DND-41 (cell line): ENCODE measurements at regions not wholly inside any gene's neighbourhood (a gene's known extent, or its start where the extent isn't known, plus 50 kb on each side); places are given as distances from the start of the nearest gene placed in this dataset.

ENCODE experiments used
- ATAC-seq: fragments of 200-7000 bp; cut with Tn5 transposase; 3 replicates; pipeline ENCODE4 v1.9.1; 2021; ENCODE audit warnings: low read depth; ENCODE audit not compliant: insufficient read depth
- DNase-seq: peaks from one replicate; pipeline ENCODE4 v3.0.0-alpha.2; 2020
- H2AFZ ChIP-seq: 2 replicates; pipeline ENCODE4 v1.6.0; 2012; ENCODE audit warnings: low read depth, low read length
- H3K27ac ChIP-seq: 2 replicates; pipeline ENCODE4 v1.5.1; 2012; ENCODE audit warnings: low read length, inconsistent platforms
- H3K27me3 ChIP-seq: fragments of 200-600 bp; sonication (generic); 2 replicates; pipeline ENCODE4 v1.6.0; 2012; ENCODE audit warnings: low read length, mild to moderate bottlenecking, inconsistent platforms; ENCODE audit not compliant: insufficient read depth, poor library complexity
- H3K36me3 ChIP-seq: 2 replicates; pipeline ENCODE4 v1.5.1; 2012; ENCODE audit warnings: low read length, inconsistent platforms; ENCODE audit not compliant: insufficient read depth
- H3K4me1 ChIP-seq: 2 replicates; pipeline ENCODE4 v1.5.1; 2012; ENCODE audit warnings: mild to moderate bottlenecking, low read length; ENCODE audit not compliant: insufficient read depth
- H3K4me2 ChIP-seq: 2 replicates; pipeline ENCODE4 v1.6.0; 2012; ENCODE audit warnings: mild to moderate bottlenecking, moderate library complexity, low read length, inconsistent platforms; ENCODE audit not compliant: insufficient read depth
- H3K4me3 ChIP-seq, 2 experiments: fragments of 200-600 bp in 1 of 2; shearing (Covaris generic) in 1 of 2; 2 replicates each; pipeline ENCODE4 v1.5.1; 2012 to 2016; ENCODE audit warnings: inconsistent platforms in 2 of 2, low read length in 2 of 2, mild to moderate bottlenecking in 2 of 2, low read depth in 1 of 2, moderate library complexity in 1 of 2
- H3K79me2 ChIP-seq: 2 replicates; pipeline ENCODE4 v1.6.0; 2012; ENCODE audit warnings: low read length, inconsistent platforms; ENCODE audit not compliant: insufficient read depth
- H3K9ac ChIP-seq: 2 replicates; pipeline ENCODE4 v1.6.0; 2012; ENCODE audit warnings: low read depth, mild to moderate bottlenecking, inconsistent platforms, low read length, moderate library complexity
- H3K9me3 ChIP-seq: 2 replicates; pipeline ENCODE4 v1.5.1; 2012; ENCODE audit warnings: low read length, moderate library complexity, mild to moderate bottlenecking, inconsistent platforms; ENCODE audit not compliant: insufficient read depth, severe bottlenecking
- H4K20me1 ChIP-seq: 2 replicates; pipeline ENCODE4 v1.6.0; 2012; ENCODE audit warnings: low read length; ENCODE audit not compliant: insufficient read depth
- CTCF ChIP-seq: IDR thresholded peaks from 2 replicates; pipeline ENCODE4 v1.5.1; 2012; ENCODE audit warnings: borderline replicate concordance, low read length, moderate library complexity, mild to moderate bottlenecking; ENCODE audit not compliant: poor library complexity, severe bottlenecking; ENCODE audit errors: extremely low read depth
- EZH2 ChIP-seq: IDR thresholded peaks from 3 replicates; pipeline ENCODE4 v1.6.1; 2012; ENCODE audit warnings: borderline replicate concordance, low read depth, mild to moderate bottlenecking, moderate library complexity, low read length, inconsistent platforms; ENCODE audit not compliant: severe bottlenecking

DNA sequence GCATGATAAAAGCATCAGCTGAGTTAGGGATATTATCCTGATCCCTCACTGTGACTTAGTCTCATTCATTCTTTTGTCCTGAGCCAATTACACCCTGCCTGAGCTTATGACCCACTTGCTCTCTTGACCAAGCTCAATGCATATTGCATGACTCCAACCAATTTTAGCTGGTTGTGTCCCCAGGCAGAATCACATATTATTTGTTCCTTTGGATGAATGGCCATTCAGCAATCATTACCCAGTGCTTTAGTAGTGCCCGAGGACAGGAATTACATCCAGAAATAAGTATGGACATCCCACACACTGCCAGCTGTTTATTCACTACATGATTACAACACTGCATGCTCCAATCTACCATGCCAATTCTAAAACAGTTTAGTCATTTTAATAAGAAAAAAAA lies 322.5 kb downstream of the ZBBX start:
- Histone ChIP-seq H3K9me3 (peaks cover 7% of the 10 kb centered on the region), H3K27me3 (no peaks in the 10 kb centered on the region), H3K4me1 (no peaks in the 10 kb centered on the region), H3K4me3 (no peak overlapping the region), H3K4me2 (no peak overlapping the region), H3K27ac (no peak overlapping the region), H3K36me3 (no peaks in the 10 kb centered on the region), H3K79me2 (no peaks in the 10 kb centered on the region), H4K20me1 (no peaks in the 10 kb centered on the region), H2AFZ (no peak overlapping the region), H3K9ac (no peak overlapping the region)
- TF ChIP-seq CTCF, result no peak
- no peak for TF ChIP-seq EZH2
- DNase-seq, result no peak
- ATAC-seq, result no peak

GRCh38 chr3:167054926-167055325 lies 325.2 kb downstream of the ZBBX start:
- Histone ChIP-seq H3K4me2 (no peak overlapping the region), H3K9me3 (peaks cover 7% of the 10 kb centered on the region), H3K9ac (no peak overlapping the region), H3K79me2 (no peaks in the 10 kb centered on the region), H4K20me1 (no peaks in the 10 kb centered on the region), H3K27ac (no peak overlapping the region), H3K4me1 (no peaks in the 10 kb centered on the region), H3K4me3 (no peak overlapping the region), H3K36me3 (no peaks in the 10 kb centered on the region), H2AFZ (no peak overlapping the region), H3K27me3 (no peaks in the 10 kb centered on the region)
- no peak for DNase-seq
- ATAC-seq, result no peak
- TF ChIP-seq EZH2 (no peak), CTCF (no peak)

- Histone ChIP-seq H3K27ac (no peak overlapping the region), H3K4me1 (no peaks in the 10 kb centered on the region), H3K27me3 (no peaks in the 10 kb centered on the region), H3K4me3 (no peak overlapping the region), H3K9me3 (no peaks in the 10 kb centered on the region), H3K79me2 (no peaks in the 10 kb centered on the region), H3K36me3 (no peaks in the 10 kb centered on the region), H4K20me1 (no peaks in the 10 kb centered on the region), H3K9ac (no peak overlapping the region), H3K4me2 (no peak overlapping the region), H2AFZ (no peak overlapping the region)
- TF ChIP-seq CTCF, result no peak
- no peak for TF ChIP-seq EZH2
- ATAC-seq, result no peak
- DNase-seq, result no peak
Measured at GRCh38 chr3:167051421-167051820, 328.7 kb downstream of the ZBBX start.

DNA sequence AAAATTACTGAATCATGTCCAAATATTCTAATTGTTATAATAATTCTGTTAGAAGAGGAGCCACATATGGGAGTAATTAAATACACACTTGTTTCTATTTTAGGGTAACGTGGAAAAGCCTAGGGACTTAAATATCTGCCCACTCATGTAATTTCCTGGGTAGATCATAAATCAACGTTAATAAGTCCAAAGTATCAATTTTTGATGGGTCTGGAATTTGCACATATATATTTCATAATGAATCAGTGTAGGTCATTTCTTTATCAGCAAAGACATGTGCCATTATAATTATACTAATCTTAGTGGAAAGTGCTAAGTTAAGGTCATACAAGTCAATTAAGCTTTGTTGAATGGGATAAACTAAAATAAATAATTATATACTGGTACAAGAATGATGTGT lies 346.2 kb downstream of the ZBBX start:
- Histone ChIP-seq H3K9ac (no peak overlapping the region), H3K4me1 (no peaks in the 10 kb centered on the region), H3K36me3 (no peaks in the 10 kb centered on the region), H3K27me3 (no peaks in the 10 kb centered on the region), H3K9me3 (no peaks in the 10 kb centered on the region), H3K4me3 (no peak overlapping the region), H3K27ac (no peak overlapping the region), H2AFZ (no peak overlapping the region), H4K20me1 (no peaks in the 10 kb centered on the region), H3K4me2 (no peak overlapping the region), H3K79me2 (no peaks in the 10 kb centered on the region)
- no peak for TF ChIP-seq CTCF
- TF ChIP-seq EZH2, result no peak
- ATAC-seq, result no peak
- no peak for DNase-seq
